ENCODE measurements at regions not wholly inside any gene's neighbourhood (a gene's known extent, or its start where the extent isn't known, plus 50 kb on each side); places are given as distances from the start of the nearest gene placed in this dataset.

- TF ChIP-seq HEY1 (CRISPR knock-in tag; IDR thresholded peaks at IDR 0.05; ENCODE audit: borderline replicate concordance), result no peak
- TF ChIP-seq MGA (IDR thresholded peaks at IDR 0.05), result no peak
- TF ChIP-seq GTF2F1 (IDR thresholded peaks at IDR 0.05; ENCODE audit: low read depth, low read length), result no peak
- no peak for TF ChIP-seq SMC3 (conservative IDR thresholded peaks at IDR 0.05; ENCODE audit: insufficient read depth, low read depth, low read length)
- TF ChIP-seq GABPA (tag; conservative IDR thresholded peaks at IDR 0.05; ENCODE audit: low read depth), result no peak
- TF ChIP-seq NFIC (IDR thresholded peaks at IDR 0.05), result no peak
- no peak for TF ChIP-seq OTX1 (CRISPR knock-in tag; IDR thresholded peaks at IDR 0.05)
- no peak for TF ChIP-seq EZH2 (IDR thresholded peaks at IDR 0.05; ENCODE audit: borderline replicate concordance, low read depth, low read length)
- TF ChIP-seq CTCF (IDR thresholded peaks at IDR 0.05 in 2 of 3, conservative IDR thresholded peaks at IDR 0.05 in 1 of 3; ENCODE audit: insufficient read depth in 2 of 3, low read depth in 1 of 3, low read length in 3 of 3), result no peak
- no peak for TF ChIP-seq ZBTB8A (IDR thresholded peaks at IDR 0.05; ENCODE audit: partially characterized antibody)
- no peak for TF ChIP-seq CREB1 (IDR thresholded peaks at IDR 0.05)
- no peak for TF ChIP-seq CREB1 (CRISPR knock-in tag; IDR thresholded peaks at IDR 0.05)
- no peak for TF ChIP-seq ZNF282 (CRISPR knock-in tag; IDR thresholded peaks at IDR 0.05)
- no peak for TF ChIP-seq SAP30 (IDR thresholded peaks at IDR 0.05; ENCODE audit: borderline replicate concordance, insufficient read depth, low read depth, low read length, poor library complexity, severe bottlenecking)
- no peak for TF ChIP-seq JUND (IDR thresholded peaks at IDR 0.05; ENCODE audit: borderline replicate concordance, low read depth, low read length)
- no peak for TF ChIP-seq JUND (tag; IDR thresholded peaks at IDR 0.05; ENCODE audit: borderline replicate concordance, low read depth, low read length)
Observed at GRCh38 chr4:111535792-111536191, 609.5 kb upstream of the FAM241A start.
